ENCODE measurements at regions not wholly inside any gene's neighbourhood (a gene's known extent, or its start where the extent isn't known, plus 50 kb on each side); places are given as distances from the start of the nearest gene placed in this dataset.
A peak's percentile ranks its signal among the peaks of the same experiment; 100 is the strongest.

DNA sequence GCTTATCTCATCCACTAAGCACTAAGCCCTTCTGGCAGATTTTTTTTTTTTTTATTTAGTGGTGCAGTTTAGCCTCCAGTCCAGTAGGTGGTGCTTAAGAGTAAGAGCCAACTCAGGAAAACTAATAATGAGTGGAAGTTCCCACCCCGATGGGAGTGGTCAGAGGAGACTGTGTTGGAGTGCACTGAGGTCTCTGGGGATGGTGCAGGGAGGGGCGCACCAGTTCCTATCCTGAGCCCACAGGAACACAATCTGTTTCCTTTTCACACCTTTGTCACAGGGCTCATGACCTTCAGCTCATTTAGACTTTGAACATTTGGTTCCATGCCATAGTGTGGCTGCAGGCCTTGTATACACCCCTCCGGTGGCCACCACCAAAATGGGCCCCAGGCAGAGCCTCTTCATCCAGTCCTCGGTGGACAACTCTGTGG, 367.4 kb downstream of the SPRY2 start:
- in situ Hi-C loops (cut with HindIII; ENCODE audit: low sequenced_read_pairs), result no loop called here
- TF ChIP-seq, protein P1, sequence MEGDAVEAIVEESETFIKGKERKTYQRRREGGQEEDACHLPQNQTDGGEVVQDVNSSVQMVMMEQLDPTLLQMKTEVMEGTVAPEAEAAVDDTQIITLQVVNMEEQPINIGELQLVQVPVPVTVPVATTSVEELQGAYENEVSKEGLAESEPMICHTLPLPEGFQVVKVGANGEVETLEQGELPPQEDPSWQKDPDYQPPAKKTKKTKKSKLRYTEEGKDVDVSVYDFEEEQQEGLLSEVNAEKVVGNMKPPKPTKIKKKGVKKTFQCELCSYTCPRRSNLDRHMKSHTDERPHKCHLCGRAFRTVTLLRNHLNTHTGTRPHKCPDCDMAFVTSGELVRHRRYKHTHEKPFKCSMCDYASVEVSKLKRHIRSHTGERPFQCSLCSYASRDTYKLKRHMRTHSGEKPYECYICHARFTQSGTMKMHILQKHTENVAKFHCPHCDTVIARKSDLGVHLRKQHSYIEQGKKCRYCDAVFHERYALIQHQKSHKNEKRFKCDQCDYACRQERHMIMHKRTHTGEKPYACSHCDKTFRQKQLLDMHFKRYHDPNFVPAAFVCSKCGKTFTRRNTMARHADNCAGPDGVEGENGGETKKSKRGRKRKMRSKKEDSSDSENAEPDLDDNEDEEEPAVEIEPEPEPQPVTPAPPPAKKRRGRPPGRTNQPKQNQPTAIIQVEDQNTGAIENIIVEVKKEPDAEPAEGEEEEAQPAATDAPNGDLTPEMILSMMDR (IDR thresholded peaks at IDR 0.05; ENCODE audit: low read depth, low read length), result peak; percentile 41
- DNase-seq (ENCODE audit: low read depth, low spot score), result no peak
- no peak overlapping the region for H3K4me3 ChIP-seq (ENCODE audit: low read depth, low read length)

DNA sequence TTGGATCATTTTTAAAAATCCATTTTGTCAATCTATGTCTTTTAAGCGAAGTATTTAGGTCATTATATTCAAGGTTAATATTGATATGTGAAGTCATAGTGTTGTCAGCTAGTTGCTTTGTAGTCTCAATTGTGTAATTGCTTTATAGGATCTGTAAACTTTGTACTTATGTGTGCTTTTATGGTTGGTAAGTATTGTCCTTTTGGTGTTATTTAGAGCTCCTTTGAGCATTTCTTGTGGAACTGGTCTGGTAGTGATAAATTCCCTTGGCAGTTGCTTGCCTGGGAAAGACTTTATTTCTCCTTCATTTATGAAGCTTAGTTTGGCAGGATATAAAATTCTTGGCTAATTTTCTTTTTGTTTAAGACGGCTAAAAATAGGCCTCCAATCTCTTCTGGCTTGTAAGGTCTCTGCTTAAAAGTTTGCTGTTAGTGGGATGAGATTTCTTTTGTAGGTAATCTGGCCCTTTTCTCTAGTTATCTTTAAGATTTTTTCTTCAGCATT, 368.8 kb downstream of the SPRY2 start:
- no peak overlapping the region for H3K4me3 ChIP-seq (ENCODE audit: low read depth, low read length)
- TF ChIP-seq, protein P1 (IDR thresholded peaks at IDR 0.05; ENCODE audit: low read depth, low read length), result no peak
- in situ Hi-C loops (cut with HindIII; ENCODE audit: low sequenced_read_pairs), result no loop called here
- DNase-seq (ENCODE audit: low read depth, low spot score), result no peak

DNA sequence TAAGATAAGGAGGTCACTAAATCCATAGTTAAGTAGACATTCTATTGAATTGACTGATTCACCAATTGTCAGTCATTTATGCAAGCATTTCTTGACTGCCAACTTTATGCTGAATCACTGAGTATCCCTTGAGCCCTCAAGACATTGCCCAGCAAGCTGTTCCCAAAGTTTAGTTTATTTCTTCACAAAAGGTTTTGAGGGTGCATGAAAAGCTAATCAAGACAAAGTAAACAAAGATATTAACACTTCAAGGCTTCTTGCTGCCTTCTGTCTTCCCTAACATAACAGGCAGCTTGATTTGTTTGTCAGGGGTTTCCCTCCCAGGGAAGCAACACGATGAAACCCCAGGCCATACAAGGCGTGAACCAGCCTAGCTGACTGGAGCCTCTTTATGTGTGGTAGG, 374.4 kb downstream of the SPRY2 start:
- TF ChIP-seq, protein P1 (IDR thresholded peaks at IDR 0.05; ENCODE audit: low read depth, low read length), result no peak
- in situ Hi-C loops (cut with HindIII; ENCODE audit: low sequenced_read_pairs), result no loop called here
- DNase-seq (ENCODE audit: low read depth, low spot score), result no peak
- no peak overlapping the region for H3K4me3 ChIP-seq (ENCODE audit: low read depth, low read length)

DNA sequence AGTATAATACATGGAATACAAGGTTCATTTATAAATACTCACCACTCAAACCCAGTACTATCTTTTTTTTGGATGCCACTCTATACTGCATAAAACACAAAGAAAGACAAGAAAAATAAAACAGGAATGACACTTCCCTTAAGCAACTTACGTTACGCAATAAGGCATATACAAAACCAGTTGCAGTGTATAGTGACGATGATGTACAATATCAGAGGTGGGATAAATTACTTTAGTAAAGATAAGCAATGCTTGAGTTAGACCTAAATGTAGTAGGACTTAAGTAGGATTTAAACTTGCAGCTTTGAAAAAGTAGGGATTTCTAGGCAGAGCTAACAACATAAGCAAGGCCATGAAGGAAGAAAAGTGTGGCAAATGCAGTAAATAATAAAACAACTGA, 374.9 kb downstream of the SPRY2 start:
- no peak for DNase-seq (ENCODE audit: low read depth, low spot score)
- H3K4me3 ChIP-seq (ENCODE audit: low read depth, low read length), result no peak overlapping the region
- in situ Hi-C loops (cut with HindIII; ENCODE audit: low sequenced_read_pairs), result no loop called here
- TF ChIP-seq, protein P1 (IDR thresholded peaks at IDR 0.05; ENCODE audit: low read depth, low read length), result no peak

DNA sequence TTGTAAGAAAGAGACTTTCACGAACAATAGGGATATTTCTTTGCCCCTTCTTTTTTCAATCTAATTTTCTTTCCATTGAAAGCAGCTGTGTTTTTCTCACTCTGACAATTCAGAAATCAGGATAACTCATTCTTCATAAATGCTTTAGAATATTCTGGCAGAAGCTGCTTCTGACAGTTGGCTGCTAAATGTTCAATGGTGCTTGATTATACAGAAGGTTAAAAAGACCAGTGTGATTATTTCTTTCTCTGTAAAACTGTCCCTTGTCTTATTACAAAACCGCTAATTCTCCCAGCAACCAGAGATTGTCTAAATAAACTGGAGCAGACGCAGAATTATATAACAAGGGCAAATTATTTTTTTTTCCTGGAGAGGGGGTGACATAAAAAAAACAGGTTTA, 394.4 kb downstream of the SPRY2 start:
- no peak overlapping the region for H3K4me3 ChIP-seq (ENCODE audit: low read depth, low read length)
- DNase-seq (ENCODE audit: low read depth, low spot score), result no peak
- TF ChIP-seq, protein P1 (IDR thresholded peaks at IDR 0.05; ENCODE audit: low read depth, low read length), result no peak
- in situ Hi-C loops (cut with HindIII; ENCODE audit: low sequenced_read_pairs), result no loop called here

DNA sequence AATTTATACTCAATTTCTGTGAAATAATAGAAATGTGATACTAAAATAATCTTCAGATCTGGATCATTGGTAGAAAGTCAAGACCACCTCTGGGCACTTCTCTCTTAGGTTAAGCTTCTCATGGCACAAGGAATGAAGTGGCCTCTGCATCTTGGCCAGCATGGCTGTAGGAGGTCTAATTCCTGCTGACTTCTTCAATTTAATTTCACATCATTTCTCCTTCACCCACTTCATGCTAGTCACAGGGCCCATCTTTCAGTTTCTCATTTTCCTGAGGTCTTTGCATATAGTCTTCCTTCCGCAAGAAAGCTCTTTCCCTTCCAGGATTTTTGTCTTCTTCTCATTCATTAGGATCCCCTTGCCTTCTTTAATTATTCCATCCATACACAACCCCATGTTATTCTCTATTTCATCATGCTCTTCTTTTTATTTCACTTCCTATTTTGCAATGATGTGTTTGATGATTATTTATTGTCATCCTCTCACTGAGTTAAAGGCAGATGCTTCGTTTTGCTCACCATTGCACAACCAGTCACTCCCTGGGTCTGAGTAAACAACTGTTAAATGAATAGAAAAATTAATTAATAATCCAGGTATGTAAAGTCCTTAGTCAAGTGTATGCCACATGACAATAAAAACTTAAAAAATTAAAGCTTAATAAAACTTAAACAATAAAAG, 397.4 kb downstream of the SPRY2 start:
- TF ChIP-seq, protein P1 (IDR thresholded peaks at IDR 0.05; ENCODE audit: low read depth, low read length), result no peak
- H3K4me3 ChIP-seq (ENCODE audit: low read depth, low read length), result no peak overlapping the region
- in situ Hi-C loops (cut with HindIII; ENCODE audit: low sequenced_read_pairs), result no loop called here
- no peak for DNase-seq (ENCODE audit: low read depth, low spot score)

Data from astrocyte of the spinal cord (primary cell).